HepG2 (cell line): ENCODE measurements at regions not wholly inside any gene's neighbourhood (a gene's known extent, or its start where the extent isn't known, plus 50 kb on each side); places are given as distances from the start of the nearest gene placed in this dataset.

ENCODE experiments used
- ATAC-seq: fragments of 200-7000 bp; cut with Tn5 transposase; 3 replicates; pipeline ENCODE4 v1.9.1; 2020; ENCODE audit warnings: mild to moderate bottlenecking, moderate library complexity
- BruUV-seq: library from RNA; stranded (reverse); fragments of 400-500 nt; replicated peaks from 2 replicates; lab custom pipeline; 2021; lab: Mats Ljungman, UMichigan
- CTCF ChIA-PET: fragments of 300-600 bp; formaldehyde crosslinking; extraction: SDS; loops from one replicate; lab custom pipeline; 2021; ENCODE audit warnings: low total read pairs, inconsistent platforms, low intra/inter-chr PET ratio; lab: Yijun Ruan, JAX
- POLR2A ChIA-PET: fragments of 350-600 bp; sonication (Branson Sonifier 250); formaldehyde crosslinking; loops from one replicate; lab custom pipeline; 2020; ENCODE audit warnings: antibody characterized with exemption, inconsistent platforms; lab: Yijun Ruan, JAX
- DNase-seq: peaks from one replicate; pipeline ENCODE4 v3.0.0-alpha.2; 2015; ENCODE audit warnings: low spot score
- FAIRE-seq: peaks from 3 replicates; lab custom pipeline; 2011; peaks lifted over from hg19 to GRCh38; lab: Jason Lieb, UNC
- H2AFZ ChIP-seq: one replicate; pipeline ENCODE4 v1.6.1; 2011; ENCODE audit warnings: low read length, inconsistent platforms
- H3K27ac ChIP-seq: fragments of 300-600 bp; 3 replicates; pipeline ENCODE4 v1.8.0; 2011; ENCODE audit warnings: mixed run types, mild to moderate bottlenecking, mixed read lengths, low read length, inconsistent platforms; ENCODE audit not compliant: insufficient read depth; ENCODE audit errors: extremely low read length
- H3K27me3 ChIP-seq, 2 experiments: fragments of 200-600 bp in 1 of 2; 2 replicates in 1 of 2; 3 replicates in 1 of 2; pipeline versions ENCODE4 v1.6.0 to v1.8.0; 2011; ENCODE audit warnings: low read length in 2 of 2, mild to moderate bottlenecking in 2 of 2, moderate library complexity in 2 of 2, inconsistent platforms in 1 of 2; ENCODE audit not compliant: insufficient read depth in 2 of 2, control insufficient read depth in 1 of 2
- H3K36me3 ChIP-seq, 2 experiments: fragments of 200-600 bp in 1 of 2; replicated peaks in 1 of 2; 2 replicates in 1 of 2; 3 replicates in 1 of 2; pipeline versions ENCODE4 v1.5.1 to v1.8.0; 2011; ENCODE audit warnings: low read length in 2 of 2, inconsistent platforms in 1 of 2; ENCODE audit not compliant: insufficient read depth in 2 of 2, control insufficient read depth in 1 of 2
- H3K4me1 ChIP-seq: 2 replicates; pipeline ENCODE4 v1.5.1; 2012; ENCODE audit warnings: low read length, inconsistent platforms; ENCODE audit not compliant: insufficient read depth
- H3K4me2 ChIP-seq: 2 replicates; pipeline ENCODE4 v1.6.0; 2011; ENCODE audit warnings: low read depth, low read length, inconsistent platforms
- H3K4me3 ChIP-seq, 3 experiments: fragments of 200-600 bp in 1 of 3; sonication (generic), shearing (Covaris generic) in 1 of 3; replicated peaks in 1 of 3; 2 replicates each; pipeline ENCODE4 v1.5.1; 2011 to 2016; ENCODE audit warnings: low read length in 3 of 3, inconsistent platforms in 2 of 3, low read depth in 2 of 3, mild to moderate bottlenecking in 2 of 3, control low read depth in 1 of 3, mixed read lengths in 1 of 3; ENCODE audit not compliant: insufficient read depth in 1 of 3
- H3K79me2 ChIP-seq: one replicate; pipeline ENCODE4 v1.6.1; 2011; ENCODE audit warnings: low read length, inconsistent platforms; ENCODE audit not compliant: insufficient read depth
- H3K9ac ChIP-seq: 2 replicates; pipeline ENCODE4 v1.6.0; 2011; ENCODE audit warnings: mild to moderate bottlenecking, low read depth, low read length, inconsistent platforms; ENCODE audit not compliant: insufficient read depth
- H3K9me3 ChIP-seq: 2 replicates; pipeline ENCODE4 v1.5.1; 2012; ENCODE audit warnings: mild to moderate bottlenecking, low read length
- H4K20me1 ChIP-seq: 2 replicates; pipeline ENCODE4 v1.6.0; 2011; ENCODE audit warnings: inconsistent platforms, mild to moderate bottlenecking, low read length, moderate library complexity; ENCODE audit not compliant: insufficient read depth
- CHD4 ChIP-seq: fragments of 200-600 bp; sonication (generic); IDR thresholded peaks from 2 replicates; pipeline ENCODE4 v1.7.0; 2017; ENCODE audit warnings: mild to moderate bottlenecking, low read length, borderline replicate concordance
- FOXK1 ChIP-seq: sonication (generic); formaldehyde crosslinking; IDR thresholded peaks from 2 replicates; pipeline ENCODE4 v1.4.0; 2020; ENCODE audit warnings: low read depth, missing genetic modification reagents, borderline replicate concordance
- HMG20A ChIP-seq: IDR thresholded peaks from 2 replicates; pipeline ENCODE4 v1.6.1; 2016; ENCODE audit warnings: borderline replicate concordance
- SOX5 ChIP-seq: IDR thresholded peaks from 2 replicates; pipeline ENCODE4 v1.6.1; 2016; ENCODE audit warnings: borderline replicate concordance
- SPEN ChIP-seq: sonication (generic); formaldehyde crosslinking; IDR thresholded peaks from 2 replicates; pipeline ENCODE4 v1.5.1; 2020; ENCODE audit warnings: low read depth, mild to moderate bottlenecking, missing genetic modification reagents
- SUZ12 ChIP-seq: fragments of 150-350 bp; IDR thresholded peaks from 2 replicates; pipeline ENCODE4 v1.6.1; 2014; ENCODE audit warnings: low read depth, low read length
- ZFYVE20 ChIP-seq: sonication (generic); formaldehyde crosslinking; IDR thresholded peaks from 2 replicates; pipeline ENCODE4 v1.8.0; 2023; ENCODE audit warnings: low read depth, mild to moderate bottlenecking, moderate library complexity, missing genetic modification reagents, borderline replicate concordance
- ZNF773 ChIP-seq: sonication (generic); formaldehyde crosslinking; IDR thresholded peaks from 2 replicates; pipeline ENCODE4 v1.4.0; 2020; ENCODE audit warnings: missing genetic modification reagents, borderline replicate concordance
- WGBS: methylation state at CpG from one replicate; pipeline ENCODE4 v1.1.6; 2017; ENCODE audit warnings: low lambda C conversion rate; 5-methylcytosine and 5-hydroxymethylcytosine counted together
- in situ Hi-C: cut with HindIII; loops from 2 replicates; pipeline ENCODE4 v1.10.0; 2017; ENCODE audit warnings: low pct_unique_long_range_greater_than_20kb; ENCODE audit not compliant: extremely low pct_ligation_motif_present
- intact Hi-C: fragments of 100-400 bp; cut with micrococcal nuclease; formaldehyde crosslinking; loops from one replicate; pipeline ENCODE4 v1.10.0; 2022; ENCODE audit not compliant: unreplicated experiment
- TF ChIP-seq, protein P1 (sequence below): sonication (generic); formaldehyde crosslinking; IDR thresholded peaks from 2 replicates; pipeline ENCODE4 v1.8.1; 2023; ENCODE audit warnings: mild to moderate bottlenecking, missing genetic modification reagents
- TF ChIP-seq, protein P2 (sequence below): sonication (generic); formaldehyde crosslinking; IDR thresholded peaks from 2 replicates; pipeline ENCODE4 v1.5.0; 2020; ENCODE audit warnings: mild to moderate bottlenecking, missing genetic modification reagents
- TF ChIP-seq, protein P3 (sequence below): sonication (generic); formaldehyde crosslinking; IDR thresholded peaks from 2 replicates; pipeline ENCODE4 v1.5.0; 2020; ENCODE audit warnings: mild to moderate bottlenecking, missing genetic modification reagents

DNA sequence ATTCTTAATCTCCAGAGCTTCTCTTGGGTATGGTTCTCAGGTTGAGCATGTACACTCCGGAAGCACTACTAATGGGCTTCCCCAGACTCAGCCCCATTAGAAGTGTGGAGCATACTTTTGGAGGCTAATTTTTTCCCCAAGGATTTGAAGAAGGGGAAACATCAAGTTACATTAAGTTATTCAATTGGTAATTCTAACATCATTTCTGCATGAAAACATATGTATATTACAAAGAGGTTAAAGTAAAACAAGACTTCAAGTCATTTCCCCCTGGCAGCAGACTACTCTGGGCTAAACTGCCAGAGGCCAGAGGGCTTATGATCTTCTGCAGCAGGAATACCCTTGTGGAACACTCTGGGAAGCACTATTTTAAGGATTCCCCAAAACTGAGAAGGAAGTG lies 227.7 kb upstream of the STK17B start:
- no TSS peak for BruUV-seq

More for the DNA sequence above, 227.7 kb upstream of the STK17B start:
- no peaks in the 10 kb centered on the region for H3K36me3 ChIP-seq
- WGBS: 5% methylated on average over 1 of the region's 1 CpG
- H3K4me1 ChIP-seq: no peaks in the 10 kb centered on the region
- TF ChIP-seq HMG20A (CRISPR knock-in tag): no peak
- TF ChIP-seq ZNF773 (CRISPR knock-in tag): no peak
- no peak for TF ChIP-seq FOXK1 (CRISPR knock-in tag)
- TF ChIP-seq, protein P1, sequence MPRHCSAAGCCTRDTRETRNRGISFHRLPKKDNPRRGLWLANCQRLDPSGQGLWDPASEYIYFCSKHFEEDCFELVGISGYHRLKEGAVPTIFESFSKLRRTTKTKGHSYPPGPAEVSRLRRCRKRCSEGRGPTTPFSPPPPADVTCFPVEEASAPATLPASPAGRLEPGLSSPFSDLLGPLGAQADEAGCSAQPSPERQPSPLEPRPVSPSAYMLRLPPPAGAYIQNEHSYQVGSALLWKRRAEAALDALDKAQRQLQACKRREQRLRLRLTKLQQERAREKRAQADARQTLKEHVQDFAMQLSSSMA (CRISPR knock-in tag): no peak
- no peak for TF ChIP-seq CHD4
- TF ChIP-seq SUZ12: no peak
- TF ChIP-seq, protein P2, sequence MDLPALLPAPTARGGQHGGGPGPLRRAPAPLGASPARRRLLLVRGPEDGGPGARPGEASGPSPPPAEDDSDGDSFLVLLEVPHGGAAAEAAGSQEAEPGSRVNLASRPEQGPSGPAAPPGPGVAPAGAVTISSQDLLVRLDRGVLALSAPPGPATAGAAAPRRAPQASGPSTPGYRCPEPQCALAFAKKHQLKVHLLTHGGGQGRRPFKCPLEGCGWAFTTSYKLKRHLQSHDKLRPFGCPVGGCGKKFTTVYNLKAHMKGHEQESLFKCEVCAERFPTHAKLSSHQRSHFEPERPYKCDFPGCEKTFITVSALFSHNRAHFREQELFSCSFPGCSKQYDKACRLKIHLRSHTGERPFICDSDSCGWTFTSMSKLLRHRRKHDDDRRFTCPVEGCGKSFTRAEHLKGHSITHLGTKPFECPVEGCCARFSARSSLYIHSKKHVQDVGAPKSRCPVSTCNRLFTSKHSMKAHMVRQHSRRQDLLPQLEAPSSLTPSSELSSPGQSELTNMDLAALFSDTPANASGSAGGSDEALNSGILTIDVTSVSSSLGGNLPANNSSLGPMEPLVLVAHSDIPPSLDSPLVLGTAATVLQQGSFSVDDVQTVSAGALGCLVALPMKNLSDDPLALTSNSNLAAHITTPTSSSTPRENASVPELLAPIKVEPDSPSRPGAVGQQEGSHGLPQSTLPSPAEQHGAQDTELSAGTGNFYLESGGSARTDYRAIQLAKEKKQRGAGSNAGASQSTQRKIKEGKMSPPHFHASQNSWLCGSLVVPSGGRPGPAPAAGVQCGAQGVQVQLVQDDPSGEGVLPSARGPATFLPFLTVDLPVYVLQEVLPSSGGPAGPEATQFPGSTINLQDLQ (CRISPR knock-in tag): no peak
- TF ChIP-seq ZFYVE20 (CRISPR knock-in tag): no peak
- TF ChIP-seq SPEN (CRISPR knock-in tag): no peak
- TF ChIP-seq, protein P3, sequence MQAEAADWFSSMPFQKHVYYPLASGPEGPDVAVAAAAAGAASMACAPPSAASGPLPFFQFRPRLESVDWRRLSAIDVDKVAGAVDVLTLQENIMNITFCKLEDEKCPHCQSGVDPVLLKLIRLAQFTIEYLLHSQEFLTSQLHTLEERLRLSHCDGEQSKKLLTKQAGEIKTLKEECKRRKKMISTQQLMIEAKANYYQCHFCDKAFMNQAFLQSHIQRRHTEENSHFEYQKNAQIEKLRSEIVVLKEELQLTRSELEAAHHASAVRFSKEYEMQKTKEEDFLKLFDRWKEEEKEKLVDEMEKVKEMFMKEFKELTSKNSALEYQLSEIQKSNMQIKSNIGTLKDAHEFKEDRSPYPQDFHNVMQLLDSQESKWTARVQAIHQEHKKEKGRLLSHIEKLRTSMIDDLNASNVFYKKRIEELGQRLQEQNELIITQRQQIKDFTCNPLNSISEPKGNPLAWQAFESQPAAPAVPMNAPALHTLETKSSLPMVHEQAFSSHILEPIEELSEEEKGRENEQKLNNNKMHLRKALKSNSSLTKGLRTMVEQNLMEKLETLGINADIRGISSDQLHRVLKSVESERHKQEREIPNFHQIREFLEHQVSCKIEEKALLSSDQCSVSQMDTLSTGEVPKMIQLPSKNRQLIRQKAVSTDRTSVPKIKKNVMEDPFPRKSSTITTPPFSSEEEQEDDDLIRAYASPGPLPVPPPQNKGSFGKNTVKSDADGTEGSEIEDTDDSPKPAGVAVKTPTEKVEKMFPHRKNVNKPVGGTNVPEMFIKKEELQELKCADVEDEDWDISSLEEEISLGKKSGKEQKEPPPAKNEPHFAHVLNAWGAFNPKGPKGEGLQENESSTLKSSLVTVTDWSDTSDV (CRISPR knock-in tag): no peak
- no peak for TF ChIP-seq SOX5 (CRISPR knock-in tag)
- H3K27ac ChIP-seq: no peak overlapping the region
- in situ Hi-C loops (no loop called here), intact Hi-C loops (no loop called here)
- ChIA-PET CTCF (no interaction called here), POLR2A (no interaction called here)
- H3K4me3 ChIP-seq: no peak overlapping the region
- FAIRE-seq (no peak), DNase-seq (no peak), ATAC-seq (no peak)
- H3K4me2 ChIP-seq: no peak overlapping the region
- H3K79me2 ChIP-seq: no peaks in the 10 kb centered on the region
- no peaks in the 10 kb centered on the region for H3K9me3 ChIP-seq
- no peaks in the 10 kb centered on the region for H4K20me1 ChIP-seq
- H3K9ac ChIP-seq: no peak overlapping the region
- H3K27me3 ChIP-seq: no peaks in the 10 kb centered on the region
- H2AFZ ChIP-seq: no peak overlapping the region
